ENCODE measurements at regions not wholly inside any gene's neighbourhood (a gene's known extent, or its start where the extent isn't known, plus 50 kb on each side); places are given as distances from the start of the nearest gene placed in this dataset.

DNA sequence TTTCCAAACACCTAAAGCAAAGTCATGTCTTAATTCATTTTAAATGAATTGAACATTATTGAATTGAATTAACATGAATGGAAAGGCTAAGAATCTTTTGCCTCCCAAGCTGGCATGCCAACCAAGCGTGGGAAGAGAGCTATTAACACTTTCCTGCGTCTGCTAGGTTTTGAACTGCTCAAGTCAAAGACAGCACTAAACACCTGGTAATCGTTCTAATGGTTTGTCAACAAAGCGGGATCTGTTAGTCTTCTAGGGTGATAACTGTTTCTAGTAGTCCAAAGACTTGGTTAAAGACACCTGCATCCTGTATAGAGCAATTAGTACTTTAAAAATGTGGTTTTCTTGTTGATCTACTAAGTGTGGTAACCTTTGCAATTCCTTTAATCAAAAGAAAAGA is 164.2 kb upstream of the HMGA2 start:
- H3K27me3 Mint-ChIP-seq (ENCODE audit: low read depth), result no peaks in the 10 kb centered on the region
- no peak for DNase-seq (ENCODE audit: low spot score)
- H3K4me3 Mint-ChIP-seq (ENCODE audit: unreplicated experiment), result no peak overlapping the region
- no peak overlapping the region for H3K27ac Mint-ChIP-seq (ENCODE audit: unreplicated experiment)
- H3K36me3 Mint-ChIP-seq (ENCODE audit: low read depth), result no peaks in the 10 kb centered on the region
- peaks cover under 1% of the 10 kb centered on the region for H3K9me3 Mint-ChIP-seq (ENCODE audit: low read depth)
- H3K4me1 Mint-ChIP-seq (ENCODE audit: low read depth), result peaks cover 24% of the 10 kb centered on the region
- TF ChIP-seq, protein P1, sequence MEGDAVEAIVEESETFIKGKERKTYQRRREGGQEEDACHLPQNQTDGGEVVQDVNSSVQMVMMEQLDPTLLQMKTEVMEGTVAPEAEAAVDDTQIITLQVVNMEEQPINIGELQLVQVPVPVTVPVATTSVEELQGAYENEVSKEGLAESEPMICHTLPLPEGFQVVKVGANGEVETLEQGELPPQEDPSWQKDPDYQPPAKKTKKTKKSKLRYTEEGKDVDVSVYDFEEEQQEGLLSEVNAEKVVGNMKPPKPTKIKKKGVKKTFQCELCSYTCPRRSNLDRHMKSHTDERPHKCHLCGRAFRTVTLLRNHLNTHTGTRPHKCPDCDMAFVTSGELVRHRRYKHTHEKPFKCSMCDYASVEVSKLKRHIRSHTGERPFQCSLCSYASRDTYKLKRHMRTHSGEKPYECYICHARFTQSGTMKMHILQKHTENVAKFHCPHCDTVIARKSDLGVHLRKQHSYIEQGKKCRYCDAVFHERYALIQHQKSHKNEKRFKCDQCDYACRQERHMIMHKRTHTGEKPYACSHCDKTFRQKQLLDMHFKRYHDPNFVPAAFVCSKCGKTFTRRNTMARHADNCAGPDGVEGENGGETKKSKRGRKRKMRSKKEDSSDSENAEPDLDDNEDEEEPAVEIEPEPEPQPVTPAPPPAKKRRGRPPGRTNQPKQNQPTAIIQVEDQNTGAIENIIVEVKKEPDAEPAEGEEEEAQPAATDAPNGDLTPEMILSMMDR (IDR thresholded peaks at IDR 0.05), result no peak

DNA sequence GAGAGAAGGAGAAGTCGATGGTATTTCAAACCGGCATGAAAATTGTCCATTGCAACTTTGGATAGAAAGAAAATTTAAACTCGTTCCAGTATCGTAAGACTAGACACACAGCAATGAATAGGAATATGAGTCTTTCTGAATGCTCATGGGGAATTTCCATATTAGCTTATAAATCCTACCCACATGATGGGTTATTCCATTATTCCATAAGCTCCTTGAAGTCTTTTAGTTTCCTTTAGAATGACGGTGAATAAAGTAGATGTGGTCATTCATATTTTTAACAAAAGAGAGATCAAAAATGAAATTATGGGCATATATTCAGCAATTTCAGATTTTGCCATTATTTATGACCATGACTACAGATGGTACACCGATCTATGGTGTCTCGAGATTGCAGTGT is 163.4 kb upstream of the HMGA2 start:
- Mint-ChIP-seq H3K36me3 (ENCODE audit: low read depth) (no peaks in the 10 kb centered on the region), H3K4me3 (ENCODE audit: unreplicated experiment) (no peak overlapping the region), H3K27me3 (ENCODE audit: low read depth) (no peaks in the 10 kb centered on the region), H3K27ac (ENCODE audit: unreplicated experiment) (no peak overlapping the region), H3K4me1 (ENCODE audit: low read depth) (peaks cover 22% of the 10 kb centered on the region), H3K9me3 (ENCODE audit: low read depth) (peaks cover 5% of the 10 kb centered on the region)
- TF ChIP-seq, protein P1 (IDR thresholded peaks at IDR 0.05), result no peak
- no peak for DNase-seq (ENCODE audit: low spot score)

DNA sequence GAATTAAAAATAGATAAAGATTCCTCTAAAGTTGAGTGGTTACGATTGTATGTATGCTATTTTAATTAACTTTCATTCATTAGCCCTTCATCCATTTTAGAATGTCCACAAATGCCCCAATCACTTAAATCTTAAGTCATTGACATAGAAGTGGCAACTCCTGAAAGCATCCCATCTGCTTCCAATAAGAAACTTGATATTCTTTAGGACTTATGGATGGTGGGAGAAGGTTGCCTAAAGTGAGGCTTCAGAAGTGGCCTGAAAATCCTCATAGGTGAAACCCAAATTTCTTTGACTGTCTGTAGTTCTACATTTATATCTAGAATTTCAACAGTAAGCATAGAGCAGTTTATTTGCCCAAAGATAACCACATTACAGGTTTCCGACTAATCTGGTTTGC is 161.7 kb upstream of the HMGA2 start:
- Mint-ChIP-seq H3K27me3 (ENCODE audit: low read depth) (no peaks in the 10 kb centered on the region), H3K4me3 (ENCODE audit: unreplicated experiment) (no peak overlapping the region), H3K9me3 (ENCODE audit: low read depth) (peaks cover 5% of the 10 kb centered on the region), H3K36me3 (ENCODE audit: low read depth) (no peaks in the 10 kb centered on the region), H3K4me1 (ENCODE audit: low read depth) (peaks cover 10% of the 10 kb centered on the region), H3K27ac (ENCODE audit: unreplicated experiment) (no peak overlapping the region)
- DNase-seq (ENCODE audit: low spot score), result no peak
- TF ChIP-seq, protein P1 (IDR thresholded peaks at IDR 0.05), result no peak

DNA sequence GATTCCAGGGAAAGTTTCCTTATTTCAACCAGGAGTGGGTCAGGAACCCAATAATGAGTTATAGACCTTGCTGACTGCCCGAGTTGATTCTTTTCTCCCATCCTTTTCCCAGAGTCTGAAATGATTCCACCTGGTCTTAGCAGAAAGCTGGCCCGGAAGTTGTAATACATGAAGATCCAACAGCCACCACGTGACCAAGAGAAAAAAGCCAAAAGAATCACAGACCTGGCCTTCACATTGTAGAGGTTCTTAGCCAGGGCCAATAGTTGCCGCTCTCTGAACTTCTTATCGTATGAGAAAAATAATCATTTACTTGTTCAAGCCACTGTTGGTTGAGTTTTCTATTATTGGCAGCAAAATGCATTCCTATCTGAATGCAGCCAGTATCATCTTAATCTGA is 161.2 kb upstream of the HMGA2 start:
- TF ChIP-seq, protein P1 (IDR thresholded peaks at IDR 0.05), result no peak
- Mint-ChIP-seq H3K4me3 (ENCODE audit: unreplicated experiment) (no peak overlapping the region), H3K27ac (ENCODE audit: unreplicated experiment) (no peak overlapping the region), H3K27me3 (ENCODE audit: low read depth) (no peaks in the 10 kb centered on the region), H3K4me1 (ENCODE audit: low read depth) (peaks cover 10% of the 10 kb centered on the region), H3K36me3 (ENCODE audit: low read depth) (no peaks in the 10 kb centered on the region), H3K9me3 (ENCODE audit: low read depth) (peaks cover 5% of the 10 kb centered on the region)
- no peak for DNase-seq (ENCODE audit: low spot score)

DNA sequence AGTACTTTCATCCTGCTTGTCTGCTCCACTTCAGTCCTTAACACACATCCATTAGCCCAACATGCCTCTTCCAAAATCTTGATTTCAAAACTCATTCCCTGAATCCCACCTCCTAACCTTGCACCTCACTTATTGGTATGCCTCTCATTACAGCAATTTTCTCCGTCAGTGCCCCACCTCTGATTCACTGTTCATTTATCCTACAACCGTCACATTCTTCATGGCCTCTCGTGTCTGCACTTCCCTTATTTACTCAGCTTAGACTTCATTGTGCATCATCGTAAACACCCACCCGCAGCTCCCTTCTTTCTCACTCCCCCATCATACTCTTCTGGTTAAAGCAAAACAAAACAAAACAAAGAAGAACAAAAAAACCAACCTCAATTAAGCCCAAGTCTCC is 160.6 kb upstream of the HMGA2 start:
- H3K27me3 Mint-ChIP-seq (ENCODE audit: low read depth), result no peaks in the 10 kb centered on the region
- no peak overlapping the region for H3K27ac Mint-ChIP-seq (ENCODE audit: unreplicated experiment)
- TF ChIP-seq, protein P1 (IDR thresholded peaks at IDR 0.05), result no peak
- no peak for DNase-seq (ENCODE audit: low spot score)
- no peaks in the 10 kb centered on the region for H3K36me3 Mint-ChIP-seq (ENCODE audit: low read depth)
- H3K4me1 Mint-ChIP-seq (ENCODE audit: low read depth), result peaks cover 16% of the 10 kb centered on the region
- no peak overlapping the region for H3K4me3 Mint-ChIP-seq (ENCODE audit: unreplicated experiment)
- H3K9me3 Mint-ChIP-seq (ENCODE audit: low read depth), result peaks cover 5% of the 10 kb centered on the region

Data from chondrocyte (in vitro differentiated cells).